NCI-H146 treated with DMSO at 0.1 percent for 48 hours (cell line): ENCODE measurements at regions not wholly inside any gene's neighbourhood (a gene's known extent, or its start where the extent isn't known, plus 50 kb on each side); places are given as distances from the start of the nearest gene placed in this dataset.

Experiments used
- DNase-seq: peaks from one replicate; lab custom pipeline; 2025; ENCODE audit not compliant: unreplicated experiment; lab: John Stamatoyannopoulos, UW

DNA sequence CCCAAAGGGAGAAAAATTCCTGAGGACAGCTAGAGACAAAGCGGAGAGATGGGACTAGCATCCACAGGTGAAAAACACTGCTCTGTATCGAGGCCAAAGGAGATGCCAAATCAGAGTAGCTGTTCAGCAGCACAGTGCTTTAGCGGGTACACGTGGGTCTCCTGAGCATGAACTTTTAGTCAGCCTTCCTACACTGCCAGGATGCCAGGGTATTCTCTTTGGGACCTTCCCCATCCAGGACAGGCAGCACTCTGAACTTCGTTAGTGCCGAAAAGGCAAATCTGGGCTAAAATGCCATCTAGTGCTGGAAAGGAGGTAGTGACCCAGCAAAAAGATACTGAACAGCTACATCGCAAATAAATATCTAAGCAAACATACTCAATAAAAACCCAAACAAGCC is 64.9 kb downstream of the C6orf58 start:
- DNase-seq = peak; percentile 44
